Esophagus mucosa (tissue), 1 donor: ENCODE measurements at regions not wholly inside any gene's neighbourhood (a gene's known extent, or its start where the extent isn't known, plus 50 kb on each side); places are given as distances from the start of the nearest gene placed in this dataset.
A peak's percentile ranks its signal among the peaks of the same experiment; 100 is the strongest.

Experiments
- ATAC-seq: fragments of 200-7000 bp; cut with Tn5 transposase; one replicate; pipeline ENCODE4 v1.9.1; 2020
- donor health status: DM: yes; HTN: yes; CAD: no.

- ATAC-seq, result no peak
Measured at GRCh38 chr6:44642349-44642748, 254.8 kb downstream of the CDC5L start.

GRCh38 chr6:44642870-44643522 lies 255.5 kb downstream of the CDC5L start:
- peak; percentile 57 for ATAC-seq

- ATAC-seq, result no peak
Measured at GRCh38 chr6:44645276-44645675, 257.8 kb downstream of the CDC5L start.

GRCh38 chr6:44646355-44646754 lies 258.8 kb downstream of the CDC5L start:
- ATAC-seq, result no peak

GRCh38 chr6:44649365-44650025 lies 262.0 kb downstream of the CDC5L start:
- ATAC-seq, result no peak

GRCh38 chr6:44650495-44650894 lies 263.0 kb downstream of the CDC5L start:
- no peak for ATAC-seq

- no peak for ATAC-seq
Measured at GRCh38 chr6:44650947-44651346, 263.4 kb downstream of the CDC5L start.

- ATAC-seq, result no peak
Measured at GRCh38 chr6:44651604-44652003, 264.1 kb downstream of the CDC5L start.

- no peak for ATAC-seq
Measured at GRCh38 chr6:44652547-44652946, 265.0 kb downstream of the CDC5L start.

GRCh38 chr6:44653091-44653490 lies 265.6 kb downstream of the CDC5L start:
- no peak for ATAC-seq

GRCh38 chr6:44653761-44654218 lies 266.3 kb downstream of the CDC5L start:
- no peak for ATAC-seq

- ATAC-seq, result peak; percentile 66
Measured at GRCh38 chr6:44655412-44656342, 268.2 kb downstream of the CDC5L start.

- ATAC-seq, result no peak
Measured at GRCh38 chr6:44656691-44657090, 269.2 kb downstream of the CDC5L start.

GRCh38 chr6:44657206-44657819 lies 269.8 kb downstream of the CDC5L start:
- ATAC-seq, result no peak

GRCh38 chr6:44658571-44658970 lies 271.1 kb downstream of the CDC5L start:
- ATAC-seq, result no peak

GRCh38 chr6:44659726-44660125 lies 272.2 kb downstream of the CDC5L start:
- ATAC-seq, result no peak

GRCh38 chr6:44660561-44661220 lies 273.2 kb downstream of the CDC5L start:
- no peak for ATAC-seq

- peak; percentile 24 for ATAC-seq
Measured at GRCh38 chr6:44661221-44662008, 273.9 kb downstream of the CDC5L start.

- peak; percentile 32 for ATAC-seq
Measured at GRCh38 chr6:44662461-44663121, 275.1 kb downstream of the CDC5L start.

- ATAC-seq, result no peak
Measured at GRCh38 chr6:44663860-44664634, 276.5 kb downstream of the CDC5L start.
